Fibroblast of lung (primary cell): ENCODE measurements at regions not wholly inside any gene's neighbourhood (a gene's known extent, or its start where the extent isn't known, plus 50 kb on each side); places are given as distances from the start of the nearest gene placed in this dataset.

Experiments used
- DNase-seq, 2 donors: peaks; one replicate each; pipeline versions ENCODE4 v3.0.0 to v3.0.0-alpha.2; 2010; ENCODE audit warnings: low read depth in 2 of 2
- H2AFZ ChIP-seq: 2 replicates; pipeline ENCODE4 v1.5.1; 2012; ENCODE audit warnings: low read length, control low read depth, inconsistent platforms
- H3K27ac ChIP-seq: 2 replicates; pipeline ENCODE4 v1.5.1; 2011; ENCODE audit warnings: low read length, control low read depth; ENCODE audit not compliant: insufficient read depth
- H3K27me3 ChIP-seq: 2 replicates; pipeline ENCODE4 v1.5.1; 2011; ENCODE audit warnings: mild to moderate bottlenecking, low read length; ENCODE audit not compliant: control insufficient read depth, insufficient read depth
- H3K36me3 ChIP-seq: 2 replicates; pipeline ENCODE4 v1.5.1; 2011; ENCODE audit warnings: low read length; ENCODE audit not compliant: control insufficient read depth, insufficient read depth
- H3K4me1 ChIP-seq: 2 replicates; pipeline ENCODE4 v1.5.1; 2011; ENCODE audit warnings: low read length; ENCODE audit not compliant: control insufficient read depth, insufficient read depth; ENCODE audit errors: extremely low read depth
- H3K4me2 ChIP-seq: 2 replicates; pipeline ENCODE4 v1.5.1; 2011; ENCODE audit warnings: low read length, control low read depth; ENCODE audit not compliant: insufficient read depth; ENCODE audit errors: extremely low read depth
- H3K4me3 ChIP-seq, 4 experiments: fragments of 200-600 bp in 1 of 4; sonication (generic) in 1 of 4; replicated peaks in 1 of 4; 2 replicates each; pipeline ENCODE4 v1.5.1; 2011 to 2016; ENCODE audit warnings: low read length in 4 of 4, low read depth in 3 of 4, mild to moderate bottlenecking in 3 of 4, control low read depth in 2 of 4, inconsistent platforms in 1 of 4, mixed read lengths in 1 of 4; ENCODE audit not compliant: insufficient read depth in 1 of 4; ENCODE audit errors: control extremely low read depth in 1 of 4
- H3K79me2 ChIP-seq: 2 replicates; pipeline ENCODE4 v1.5.1; 2012; ENCODE audit warnings: mild to moderate bottlenecking, low read length, inconsistent platforms; ENCODE audit not compliant: control insufficient read depth, insufficient read depth
- H3K9ac ChIP-seq: 2 replicates; pipeline ENCODE4 v1.5.1; 2011; ENCODE audit warnings: mild to moderate bottlenecking, low read length, control low read depth; ENCODE audit not compliant: insufficient read depth
- H3K9me3 ChIP-seq: 2 replicates; pipeline ENCODE4 v1.5.1; 2012; ENCODE audit warnings: low read depth, low read length; ENCODE audit not compliant: control insufficient read depth, insufficient read depth
- H4K20me1 ChIP-seq: 2 replicates; pipeline ENCODE4 v1.5.1; 2011; ENCODE audit warnings: low read length; ENCODE audit not compliant: control insufficient read depth, insufficient read depth; ENCODE audit errors: extremely low read depth
- CTCF ChIP-seq, 2 donors: IDR thresholded peaks in 1 of 2; conservative IDR thresholded peaks in 1 of 2; 1 replicate in 1 of 2; 2 replicates in 1 of 2; pipeline ENCODE4 v1.5.1; 2011 to 2012; ENCODE audit warnings: low read length in 2 of 2, control low read depth in 1 of 2, inconsistent platforms in 1 of 2, low read depth in 1 of 2, mild to moderate bottlenecking in 1 of 2
- EZH2 ChIP-seq: IDR thresholded peaks from 2 replicates; pipeline ENCODE4 v1.5.1; 2012; ENCODE audit warnings: low read length, control low read depth, mild to moderate bottlenecking; ENCODE audit errors: missing control alignments

- Histone ChIP-seq H3K36me3 (no peaks in the 10 kb centered on the region), H2AFZ (no peak overlapping the region), H3K79me2 (no peaks in the 10 kb centered on the region), H3K27ac (no peak overlapping the region), H3K4me3 (no peak overlapping the region), H3K27me3 (peaks cover 11% of the 10 kb centered on the region), H3K4me2 (no peak overlapping the region), H4K20me1 (no peaks in the 10 kb centered on the region), H3K9ac (no peak overlapping the region), H3K9me3 (no peaks in the 10 kb centered on the region), H3K4me1 (no peaks in the 10 kb centered on the region)
- DNase-seq = no peak
- TF ChIP-seq EZH2 = no peak
- no peak for TF ChIP-seq CTCF (conservative IDR thresholded peaks at IDR 0.05 in 1 of 2, IDR thresholded peaks at IDR 0.05 in 1 of 2; ENCODE audit: low read depth in 1 of 2, low read length in 2 of 2)
Observed at GRCh38 chr6:43887906-43888683, 118.1 kb downstream of the VEGFA start.

- Histone ChIP-seq H3K27me3 (peaks cover 10% of the 10 kb centered on the region), H3K4me3 (no peak overlapping the region), H3K9me3 (no peaks in the 10 kb centered on the region), H2AFZ (no peak overlapping the region), H3K9ac (no peak overlapping the region), H3K79me2 (no peaks in the 10 kb centered on the region), H3K4me2 (no peak overlapping the region), H4K20me1 (no peaks in the 10 kb centered on the region), H3K36me3 (no peaks in the 10 kb centered on the region), H3K4me1 (no peaks in the 10 kb centered on the region), H3K27ac (no peak overlapping the region)
- peak in 1 of 2 donors; percentile 17 for DNase-seq
- no peak for TF ChIP-seq EZH2
- no peak for TF ChIP-seq CTCF (conservative IDR thresholded peaks at IDR 0.05 in 1 of 2, IDR thresholded peaks at IDR 0.05 in 1 of 2; ENCODE audit: low read depth in 1 of 2, low read length in 2 of 2)
Observed at GRCh38 chr6:43887340-43887858, 117.4 kb downstream of the VEGFA start.

GRCh38 chr6:43886717-43887339 lies 116.8 kb downstream of the VEGFA start:
- no peak overlapping the region for H3K27ac ChIP-seq
- no peaks in the 10 kb centered on the region for H3K79me2 ChIP-seq
- no peak for DNase-seq
- H3K27me3 ChIP-seq = peaks cover 7% of the 10 kb centered on the region
- H3K9me3 ChIP-seq = no peaks in the 10 kb centered on the region
- no peaks in the 10 kb centered on the region for H3K4me1 ChIP-seq
- H3K36me3 ChIP-seq = no peaks in the 10 kb centered on the region
- no peaks in the 10 kb centered on the region for H4K20me1 ChIP-seq
- no peak overlapping the region for H2AFZ ChIP-seq
- no peak for TF ChIP-seq EZH2
- TF ChIP-seq CTCF (conservative IDR thresholded peaks at IDR 0.05 in 1 of 2, IDR thresholded peaks at IDR 0.05 in 1 of 2; ENCODE audit: low read depth in 1 of 2, low read length in 2 of 2) = no peak
- H3K4me3 ChIP-seq = no peak overlapping the region
- H3K9ac ChIP-seq = no peak overlapping the region
- H3K4me2 ChIP-seq = no peak overlapping the region
